Mesothelial cell of epicardium (in vitro differentiated cells): ENCODE measurements at regions not wholly inside any gene's neighbourhood (a gene's known extent, or its start where the extent isn't known, plus 50 kb on each side); places are given as distances from the start of the nearest gene placed in this dataset.

Experiments used
- DNase-seq, 2 experiments: peaks; one replicate each; pipeline ENCODE4 v3.0.0; 2021; ENCODE audit warnings: low spot score in 2 of 2; ENCODE audit not compliant: unreplicated experiment in 2 of 2
- H3K27ac Mint-ChIP-seq: 2 replicates; pipeline ENCODE4 v1.8.0; 2021; ENCODE audit warnings: mixed read lengths
- H3K27me3 Mint-ChIP-seq: 2 replicates; pipeline ENCODE4 v1.8.0; 2021; ENCODE audit warnings: low read depth, mixed read lengths
- H3K36me3 Mint-ChIP-seq: 2 replicates; pipeline ENCODE4 v1.8.0; 2021; ENCODE audit warnings: mixed read lengths
- H3K4me1 Mint-ChIP-seq: 2 replicates; pipeline ENCODE4 v1.8.0; 2021; ENCODE audit warnings: mixed read lengths
- H3K4me3 Mint-ChIP-seq: 2 replicates; pipeline ENCODE4 v1.8.0; 2021; ENCODE audit warnings: mild to moderate bottlenecking, moderate library complexity, mixed read lengths
- H3K9me3 Mint-ChIP-seq: 2 replicates; pipeline ENCODE4 v1.8.0; 2021; ENCODE audit warnings: mixed read lengths
- TF ChIP-seq, protein P1 (sequence below): fragments of 200-600 bp; sonication (generic); IDR thresholded peaks from one replicate; pipeline ENCODE4 v1.5.0; 2021; ENCODE audit warnings: antibody characterized with exemption; ENCODE audit not compliant: unreplicated experiment

- Mint-ChIP-seq H3K27ac (no peak overlapping the region), H3K4me3 (no peak overlapping the region), H3K9me3 (peaks cover 7% of the 10 kb centered on the region), H3K27me3 (no peaks in the 10 kb centered on the region), H3K4me1 (peaks cover 51% of the 10 kb centered on the region), H3K36me3 (no peaks in the 10 kb centered on the region)
- DNase-seq: no peak
- TF ChIP-seq, protein P1, sequence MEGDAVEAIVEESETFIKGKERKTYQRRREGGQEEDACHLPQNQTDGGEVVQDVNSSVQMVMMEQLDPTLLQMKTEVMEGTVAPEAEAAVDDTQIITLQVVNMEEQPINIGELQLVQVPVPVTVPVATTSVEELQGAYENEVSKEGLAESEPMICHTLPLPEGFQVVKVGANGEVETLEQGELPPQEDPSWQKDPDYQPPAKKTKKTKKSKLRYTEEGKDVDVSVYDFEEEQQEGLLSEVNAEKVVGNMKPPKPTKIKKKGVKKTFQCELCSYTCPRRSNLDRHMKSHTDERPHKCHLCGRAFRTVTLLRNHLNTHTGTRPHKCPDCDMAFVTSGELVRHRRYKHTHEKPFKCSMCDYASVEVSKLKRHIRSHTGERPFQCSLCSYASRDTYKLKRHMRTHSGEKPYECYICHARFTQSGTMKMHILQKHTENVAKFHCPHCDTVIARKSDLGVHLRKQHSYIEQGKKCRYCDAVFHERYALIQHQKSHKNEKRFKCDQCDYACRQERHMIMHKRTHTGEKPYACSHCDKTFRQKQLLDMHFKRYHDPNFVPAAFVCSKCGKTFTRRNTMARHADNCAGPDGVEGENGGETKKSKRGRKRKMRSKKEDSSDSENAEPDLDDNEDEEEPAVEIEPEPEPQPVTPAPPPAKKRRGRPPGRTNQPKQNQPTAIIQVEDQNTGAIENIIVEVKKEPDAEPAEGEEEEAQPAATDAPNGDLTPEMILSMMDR: no peak
These were observed 107.7 kb downstream of the COPS8 start for GRCh38 chr2:237193436-237193835.

- Mint-ChIP-seq H3K27me3 (no peaks in the 10 kb centered on the region), H3K4me3 (no peak overlapping the region), H3K4me1 (peaks cover 58% of the 10 kb centered on the region), H3K36me3 (no peaks in the 10 kb centered on the region), H3K9me3 (peaks cover 7% of the 10 kb centered on the region), H3K27ac (no peak overlapping the region)
- no peak for DNase-seq
- TF ChIP-seq, protein P1: no peak
These were observed 108.4 kb downstream of the COPS8 start for GRCh38 chr2:237194081-237194480.

DNA sequence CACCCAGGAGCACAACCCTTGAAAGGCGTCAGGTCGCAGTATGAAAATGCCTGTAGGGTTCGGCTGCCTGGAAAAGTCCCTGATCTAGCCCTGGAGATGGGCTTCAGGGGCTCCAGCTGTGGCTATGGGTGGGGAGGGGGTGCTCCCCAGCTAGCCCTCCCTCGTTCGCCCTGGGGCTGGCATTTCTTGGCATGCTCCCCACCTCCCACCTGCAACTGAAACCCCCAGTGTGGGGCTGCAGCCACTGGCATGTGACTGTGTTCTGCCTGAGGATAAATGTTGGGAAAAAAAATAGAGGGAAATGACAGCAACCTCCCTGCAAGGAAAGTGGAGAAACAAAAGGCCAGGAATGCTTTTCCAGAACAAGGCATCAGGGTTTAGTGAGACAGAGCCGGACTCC is 109.2 kb downstream of the COPS8 start:
- Mint-ChIP-seq H3K4me1 (peaks cover 63% of the 10 kb centered on the region), H3K4me3 (no peak overlapping the region), H3K27ac (peak overlapping the region; percentile 67), H3K36me3 (no peaks in the 10 kb centered on the region), H3K27me3 (no peaks in the 10 kb centered on the region), H3K9me3 (peaks cover under 1% of the 10 kb centered on the region)
- DNase-seq: no peak
- TF ChIP-seq, protein P1: no peak

GRCh38 chr2:237195396-237196120 is 109.9 kb downstream of the COPS8 start:
- H3K36me3 Mint-ChIP-seq: no peaks in the 10 kb centered on the region
- DNase-seq: no peak
- H3K4me3 Mint-ChIP-seq: no peak overlapping the region
- peaks cover 65% of the 10 kb centered on the region for H3K4me1 Mint-ChIP-seq
- H3K9me3 Mint-ChIP-seq: no peaks in the 10 kb centered on the region
- no peaks in the 10 kb centered on the region for H3K27me3 Mint-ChIP-seq
- no peak overlapping the region for H3K27ac Mint-ChIP-seq
- TF ChIP-seq, protein P1: no peak

DNA sequence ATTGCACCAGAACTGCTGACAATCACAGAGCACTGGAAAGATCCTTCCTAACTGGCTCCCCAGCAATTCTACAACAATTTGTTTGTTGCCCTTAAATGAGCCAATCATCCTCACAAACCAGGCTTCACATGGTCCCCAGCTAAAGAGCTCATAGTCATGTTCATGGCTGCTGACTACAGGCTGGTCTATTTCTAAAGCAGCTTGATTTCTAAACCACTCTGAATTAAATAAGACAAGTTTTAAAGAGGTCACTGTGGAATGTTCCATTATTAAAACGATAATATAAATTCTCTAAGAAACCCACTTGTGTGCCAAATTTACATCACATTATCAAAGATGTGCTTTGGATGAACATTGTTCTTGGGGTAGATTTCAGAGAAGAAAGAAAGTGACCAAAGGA is 110.7 kb downstream of the COPS8 start:
- Mint-ChIP-seq H3K4me3 (no peak overlapping the region), H3K4me1 (peaks cover 65% of the 10 kb centered on the region), H3K27me3 (no peaks in the 10 kb centered on the region), H3K27ac (peak overlapping the region; percentile 92), H3K9me3 (no peaks in the 10 kb centered on the region), H3K36me3 (no peaks in the 10 kb centered on the region)
- no peak for DNase-seq
- TF ChIP-seq, protein P1: no peak
